ENCODE measurements at regions not wholly inside any gene's neighbourhood (a gene's known extent, or its start where the extent isn't known, plus 50 kb on each side); places are given as distances from the start of the nearest gene placed in this dataset.

- Histone ChIP-seq H3K79me2 (no peaks in the 10 kb centered on the region), H3K36me3 (ENCODE audit: control insufficient read depth, insufficient read depth, low read length) (no peaks in the 10 kb centered on the region), H3K9me3 (ENCODE audit: control insufficient read depth, low read length) (no peaks in the 10 kb centered on the region), H3K27me3 (ENCODE audit: control insufficient read depth, insufficient read depth, low read length) (no peaks in the 10 kb centered on the region), H3K27ac (no peak overlapping the region), H3K9ac (no peak overlapping the region), H2AFZ (no peak overlapping the region), H3K4me1 (no peaks in the 10 kb centered on the region), H3K4me3 (ENCODE audit: low read depth, low read length) (no peak overlapping the region), H3K4me2 (ENCODE audit: low read length) (no peak overlapping the region)
- no peak for TF ChIP-seq CTCF (IDR thresholded peaks at IDR 0.05)
Observed at GRCh38 chr13:76759877-76760276, 126.3 kb downstream of the KCTD12 start.

GRCh38 chr13:76758738-76759137, 127.5 kb downstream of the KCTD12 start:
- Histone ChIP-seq H3K4me3 (ENCODE audit: low read depth, low read length) (no peak overlapping the region), H3K9ac (no peak overlapping the region), H3K36me3 (ENCODE audit: control insufficient read depth, insufficient read depth, low read length) (no peaks in the 10 kb centered on the region), H3K79me2 (no peaks in the 10 kb centered on the region), H3K4me2 (ENCODE audit: low read length) (no peak overlapping the region), H3K27me3 (ENCODE audit: control insufficient read depth, insufficient read depth, low read length) (no peaks in the 10 kb centered on the region), H2AFZ (no peak overlapping the region), H3K27ac (no peak overlapping the region), H3K4me1 (no peaks in the 10 kb centered on the region), H3K9me3 (ENCODE audit: control insufficient read depth, low read length) (no peaks in the 10 kb centered on the region)
- TF ChIP-seq CTCF (IDR thresholded peaks at IDR 0.05), result no peak

- no peak for TF ChIP-seq CTCF (IDR thresholded peaks at IDR 0.05)
- H3K4me1 ChIP-seq, result no peaks in the 10 kb centered on the region
Observed at GRCh38 chr13:76758257-76758656, 127.9 kb downstream of the KCTD12 start.

GRCh38 chr13:76756451-76756850, 129.8 kb downstream of the KCTD12 start:
- no peaks in the 10 kb centered on the region for H3K27me3 ChIP-seq (ENCODE audit: control insufficient read depth, insufficient read depth, low read length)
- H3K4me3 ChIP-seq (ENCODE audit: low read depth, low read length), result no peak overlapping the region
- H3K9me3 ChIP-seq (ENCODE audit: control insufficient read depth, low read length), result no peaks in the 10 kb centered on the region
- no peak overlapping the region for H3K4me2 ChIP-seq (ENCODE audit: low read length)
- no peak overlapping the region for H3K27ac ChIP-seq
- no peaks in the 10 kb centered on the region for H3K36me3 ChIP-seq (ENCODE audit: control insufficient read depth, insufficient read depth, low read length)
- H3K4me1 ChIP-seq, result no peaks in the 10 kb centered on the region
- H2AFZ ChIP-seq, result no peak overlapping the region
- H3K79me2 ChIP-seq, result no peaks in the 10 kb centered on the region
- H3K9ac ChIP-seq, result no peak overlapping the region
- TF ChIP-seq CTCF (IDR thresholded peaks at IDR 0.05), result no peak

More at GRCh38 chr13:76758257-76758656, 127.9 kb downstream of the KCTD12 start:
- no peaks in the 10 kb centered on the region for H3K36me3 ChIP-seq (ENCODE audit: control insufficient read depth, insufficient read depth, low read length)
- no peaks in the 10 kb centered on the region for H3K79me2 ChIP-seq
- H3K27ac ChIP-seq, result no peak overlapping the region
- H3K9ac ChIP-seq, result no peak overlapping the region
- no peaks in the 10 kb centered on the region for H3K9me3 ChIP-seq (ENCODE audit: control insufficient read depth, low read length)
- H3K4me2 ChIP-seq (ENCODE audit: low read length), result no peak overlapping the region
- H2AFZ ChIP-seq, result no peak overlapping the region
- H3K4me3 ChIP-seq (ENCODE audit: low read depth, low read length), result no peak overlapping the region
- no peaks in the 10 kb centered on the region for H3K27me3 ChIP-seq (ENCODE audit: control insufficient read depth, insufficient read depth, low read length)

GRCh38 chr13:76754414-76754813, 131.8 kb downstream of the KCTD12 start:
- no peak overlapping the region for H3K9ac ChIP-seq
- H3K9me3 ChIP-seq (ENCODE audit: control insufficient read depth, low read length), result no peaks in the 10 kb centered on the region
- H3K4me2 ChIP-seq (ENCODE audit: low read length), result no peak overlapping the region
- H3K4me3 ChIP-seq (ENCODE audit: low read depth, low read length), result no peak overlapping the region
- no peak overlapping the region for H2AFZ ChIP-seq
- H3K27ac ChIP-seq, result no peak overlapping the region
- no peaks in the 10 kb centered on the region for H3K4me1 ChIP-seq
- H3K79me2 ChIP-seq, result no peaks in the 10 kb centered on the region
- no peak for TF ChIP-seq CTCF (IDR thresholded peaks at IDR 0.05)
- H3K36me3 ChIP-seq (ENCODE audit: control insufficient read depth, insufficient read depth, low read length), result no peaks in the 10 kb centered on the region
- H3K27me3 ChIP-seq (ENCODE audit: control insufficient read depth, insufficient read depth, low read length), result no peaks in the 10 kb centered on the region

Measured in parathyroid adenoma (tissue), 2 donors.